AG04450 (cell line): ENCODE measurements at regions not wholly inside any gene's neighbourhood (a gene's known extent, or its start where the extent isn't known, plus 50 kb on each side); places are given as distances from the start of the nearest gene placed in this dataset.
"Not testable (repeated sequence)": the region's sequence is repeated elsewhere in the genome, so short reads cannot be mapped to it uniquely, and the experiment has no call there.

Source experiments
- CTCF ChIA-PET: fragments of 300-600, 350-600 bp; formaldehyde crosslinking; extraction: SDS; loops from one replicate; lab custom pipeline; 2022; ENCODE audit warnings: antibody characterized with exemption, inconsistent platforms; lab: Charles Lee
- POLR2A ChIA-PET: fragments of 350-600 bp; formaldehyde crosslinking; extraction: SDS; loops from one replicate; lab custom pipeline; 2021; ENCODE audit warnings: antibody characterized with exemption, inconsistent platforms; lab: Yijun Ruan, JAX
- DNase-seq: peaks from one replicate; pipeline ENCODE4 v3.0.0-alpha.2; 2011; ENCODE audit warnings: low read depth, low spot score
- H3K27ac ChIP-seq: one replicate; pipeline ENCODE4 v1.5.1; 2012; ENCODE audit warnings: low read depth, low read length, control low read depth
- H3K27me3 ChIP-seq: one replicate; pipeline ENCODE4 v1.6.0; 2012; ENCODE audit warnings: low read length; ENCODE audit not compliant: control insufficient read depth, insufficient read depth
- H3K4me3 ChIP-seq: 2 replicates; pipeline ENCODE4 v1.5.1; 2011; ENCODE audit warnings: mild to moderate bottlenecking, low read depth, low read length, control low read depth
- H3K9me3 ChIP-seq: 2 replicates; pipeline ENCODE4 v1.5.1; 2012; ENCODE audit warnings: low read length; ENCODE audit not compliant: control insufficient read depth, insufficient read depth
- CTCF ChIP-seq: IDR thresholded peaks from 2 replicates; pipeline ENCODE4 v1.5.1; 2011; ENCODE audit warnings: low read depth, low read length, control low read depth, inconsistent platforms

- Histone ChIP-seq H3K9me3 (no peaks in the 10 kb centered on the region), H3K4me3 (no peak overlapping the region), H3K27me3 (no peaks in the 10 kb centered on the region), H3K27ac (no peak overlapping the region)
- ChIA-PET POLR2A (no interaction called here), CTCF (interaction anchor here (1.2 to 2.0 kb wide), 3 partner anchors 10 to 402 kb away, joined by 4 to 14 read pairs (median 5); no protein-coding TSS in a partner anchor)
- no peak for DNase-seq
- no peak for TF ChIP-seq CTCF
Measured at GRCh38 chr9:21720758-21721157, 81.7 kb upstream of the MTAP start.

GRCh38 chr9:21727411-21727810 is 75.0 kb upstream of the MTAP start:
- H3K27ac ChIP-seq, POLR2A ChIA-PET, H3K4me3 ChIP-seq, H3K9me3 ChIP-seq, H3K27me3 ChIP-seq, DNase-seq: not testable (repeated sequence)
- CTCF ChIA-PET, result interaction anchor here (1.2 to 2.3 kb wide), 2 partner anchors 18 to 261 kb away, joined by 4 to 5 read pairs; no protein-coding TSS in a partner anchor

- H3K27ac ChIP-seq, result no peak overlapping the region
- H3K4me3 ChIP-seq, result no peak overlapping the region
- no peaks in the 10 kb centered on the region; the same call in 1 of the 2 replicates for H3K9me3 ChIP-seq
- TF ChIP-seq CTCF, result no peak
- ChIA-PET CTCF (interaction anchor here (0.6 to 2.3 kb wide), 4 partner anchors 17 to 263 kb away, joined by 3 to 5 read pairs (median 4); no protein-coding TSS in a partner anchor), POLR2A (no interaction called here)
- DNase-seq, result no peak
- H3K27me3 ChIP-seq, result no peaks in the 10 kb centered on the region
Measured at GRCh38 chr9:21728781-21729180, 73.7 kb upstream of the MTAP start.

GRCh38 chr9:21729648-21730047 is 72.8 kb upstream of the MTAP start:
- ChIA-PET CTCF (interaction anchor here (2.3 kb wide), 1 partner anchor 20 kb away, joined by 5 read pairs; no protein-coding TSS in a partner anchor), POLR2A (no interaction called here)
- Histone ChIP-seq H3K9me3 (no peaks in the 10 kb centered on the region; the same call in 1 of the 2 replicates), H3K27me3 (no peaks in the 10 kb centered on the region), H3K4me3 (no peak overlapping the region), H3K27ac (no peak overlapping the region)
- TF ChIP-seq CTCF, result no peak
- no peak for DNase-seq

- H3K27me3 ChIP-seq, result no peaks in the 10 kb centered on the region
- no peak overlapping the region for H3K27ac ChIP-seq
- H3K4me3 ChIP-seq, result no peak overlapping the region
- CTCF ChIA-PET, result no interaction called here
- POLR2A ChIA-PET, result no interaction called here
- no peaks in the 10 kb centered on the region; the same call in 1 of the 2 replicates for H3K9me3 ChIP-seq
- no peak for TF ChIP-seq CTCF
- DNase-seq, result no peak
Measured at GRCh38 chr9:21730899-21731298, 71.5 kb upstream of the MTAP start.
